HUES6 (cell line): ENCODE measurements at regions not wholly inside any gene's neighbourhood (a gene's known extent, or its start where the extent isn't known, plus 50 kb on each side); places are given as distances from the start of the nearest gene placed in this dataset.

Experiments used
- H3K27ac ChIP-seq: 2 replicates; pipeline ENCODE4 v1.7.0; 2013; ENCODE audit warnings: low read depth, mild to moderate bottlenecking, low read length, inconsistent platforms
- H3K27me3 ChIP-seq: 2 replicates; pipeline ENCODE4 v1.6.1; 2013; ENCODE audit warnings: low read length; ENCODE audit not compliant: control insufficient read depth, insufficient read depth
- H3K36me3 ChIP-seq: 2 replicates; pipeline ENCODE4 v1.6.1; 2013; ENCODE audit warnings: low read length; ENCODE audit not compliant: control insufficient read depth, insufficient read depth
- H3K4me1 ChIP-seq: 2 replicates; pipeline ENCODE4 v1.6.1; 2013; ENCODE audit warnings: low read length; ENCODE audit not compliant: control insufficient read depth, insufficient read depth
- H3K4me3 ChIP-seq: 2 replicates; pipeline ENCODE4 v1.5.1; 2013; ENCODE audit warnings: low read depth, low read length
- H3K9ac ChIP-seq: one replicate; pipeline ENCODE4 v1.6.1; 2013; ENCODE audit warnings: mild to moderate bottlenecking, low read length
- H3K9me3 ChIP-seq: 2 replicates; pipeline ENCODE4 v1.6.1; 2013; ENCODE audit warnings: low read depth, low read length; ENCODE audit not compliant: control insufficient read depth, insufficient read depth

DNA sequence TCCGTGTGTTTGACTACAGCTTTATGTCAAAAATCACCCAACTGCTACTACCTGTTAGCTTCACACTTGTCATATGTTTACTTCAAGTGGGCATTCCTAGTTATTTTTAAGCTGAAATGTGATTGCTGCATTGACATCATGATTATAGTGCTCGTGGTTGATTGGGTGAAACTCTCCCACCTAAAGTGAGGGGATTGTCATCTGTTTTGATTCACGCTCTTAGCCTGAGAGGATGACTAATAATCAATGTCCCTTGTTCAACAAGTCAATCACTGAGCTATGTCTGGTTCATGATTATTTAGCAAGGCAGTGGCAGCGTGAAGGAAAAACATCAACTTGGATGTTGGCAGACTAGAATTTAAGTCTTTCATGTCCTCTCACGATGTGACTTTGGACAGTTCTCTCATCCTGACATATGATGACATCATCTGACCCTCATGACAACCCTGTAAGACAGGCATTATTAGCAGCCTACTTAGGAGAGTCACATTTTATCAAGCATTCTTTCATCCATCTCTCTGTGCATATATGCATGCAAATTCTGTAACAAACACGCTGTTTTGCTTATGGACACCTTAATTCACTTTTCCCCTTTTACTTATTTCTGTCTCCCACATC lies 352.6 kb upstream of the ZMIZ1 start:
- H3K9me3 ChIP-seq: no peaks in the 10 kb centered on the region
- no peaks in the 10 kb centered on the region for H3K27me3 ChIP-seq
- no peak overlapping the region for H3K9ac ChIP-seq
- peaks cover 9% of the 10 kb centered on the region; the same call in 1 of the 2 replicates for H3K4me1 ChIP-seq
- no peaks in the 10 kb centered on the region for H3K36me3 ChIP-seq
- H3K4me3 ChIP-seq: no peak overlapping the region
- H3K27ac ChIP-seq: no peak overlapping the region

- no peak overlapping the region for H3K27ac ChIP-seq
- H3K4me3 ChIP-seq: no peak overlapping the region
- H3K9me3 ChIP-seq: no peaks in the 10 kb centered on the region
- H3K4me1 ChIP-seq: peaks cover 9% of the 10 kb centered on the region; the same call in 1 of the 2 replicates
- no peak overlapping the region for H3K9ac ChIP-seq
- H3K27me3 ChIP-seq: no peaks in the 10 kb centered on the region
- H3K36me3 ChIP-seq: no peaks in the 10 kb centered on the region
These were observed 351.6 kb upstream of the ZMIZ1 start for GRCh38 chr10:78717200-78717599.

DNA sequence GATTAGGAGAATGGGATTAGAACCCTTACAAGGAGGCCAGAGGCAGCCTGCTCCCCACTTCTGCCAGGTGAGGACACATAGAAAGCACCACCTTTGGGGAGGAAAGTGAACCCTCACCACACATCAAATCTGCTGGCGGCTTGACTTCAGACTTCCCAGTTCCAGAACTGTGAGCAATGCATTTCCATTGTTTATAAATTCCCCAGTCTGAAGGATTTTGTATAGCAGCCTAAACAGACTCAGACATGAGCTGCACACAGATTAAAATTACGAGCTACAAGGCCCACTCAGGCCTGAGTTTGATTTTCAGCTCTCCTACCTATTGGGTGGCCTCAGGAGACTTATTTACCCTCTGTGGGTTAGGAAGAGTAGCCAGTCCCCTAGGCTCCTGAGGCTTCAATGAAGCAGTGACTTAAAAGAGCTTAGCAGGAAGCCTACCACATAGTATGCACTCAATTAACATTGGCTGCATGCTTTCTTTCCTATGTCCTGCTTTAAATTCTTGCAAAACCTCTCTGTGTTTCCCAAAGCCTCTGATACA lies 350.7 kb upstream of the ZMIZ1 start:
- Histone ChIP-seq H3K9me3 (no peaks in the 10 kb centered on the region), H3K27ac (no peak overlapping the region)

GRCh38 chr10:78719276-78719675 lies 349.5 kb upstream of the ZMIZ1 start:
- Histone ChIP-seq H3K9me3 (no peaks in the 10 kb centered on the region), H3K27me3 (no peaks in the 10 kb centered on the region), H3K27ac (no peak overlapping the region), H3K4me1 (peaks cover 9% of the 10 kb centered on the region; the same call in 1 of the 2 replicates), H3K9ac (no peak overlapping the region), H3K4me3 (no peak overlapping the region), H3K36me3 (no peaks in the 10 kb centered on the region)

More for the DNA sequence above, 350.7 kb upstream of the ZMIZ1 start:
- no peaks in the 10 kb centered on the region for H3K27me3 ChIP-seq
- H3K4me3 ChIP-seq: no peak overlapping the region
- H3K9ac ChIP-seq: no peak overlapping the region
- H3K4me1 ChIP-seq: peaks cover 9% of the 10 kb centered on the region; the same call in 1 of the 2 replicates
- H3K36me3 ChIP-seq: no peaks in the 10 kb centered on the region

DNA sequence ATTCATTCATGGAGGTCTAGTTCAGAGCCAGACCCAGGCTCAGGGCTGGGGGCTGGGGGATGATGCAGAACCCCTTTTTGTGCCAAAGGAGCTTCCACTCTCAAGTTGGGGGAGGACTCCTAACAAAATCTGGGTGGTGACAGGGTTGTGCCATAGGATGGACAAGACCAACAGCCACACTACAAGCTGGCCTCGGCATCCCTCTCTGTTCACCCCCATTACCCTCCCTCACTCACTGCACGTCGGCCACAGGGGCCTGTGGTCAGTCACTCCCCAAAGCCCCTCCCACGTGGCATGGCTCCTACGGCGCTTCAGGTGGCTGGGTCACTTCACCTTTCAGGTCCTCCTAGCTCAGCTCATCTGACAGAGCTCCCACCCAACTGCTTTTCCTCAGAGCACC lies 348.7 kb upstream of the ZMIZ1 start:
- Histone ChIP-seq H3K36me3 (no peaks in the 10 kb centered on the region), H3K4me1 (peaks cover 9% of the 10 kb centered on the region; the same call in 1 of the 2 replicates), H3K27me3 (no peaks in the 10 kb centered on the region), H3K4me3 (no peak overlapping the region), H3K9me3 (no peaks in the 10 kb centered on the region), H3K27ac (no peak overlapping the region), H3K9ac (no peak overlapping the region)

- no peak overlapping the region for H3K4me3 ChIP-seq
- no peaks in the 10 kb centered on the region for H3K27me3 ChIP-seq
- H3K36me3 ChIP-seq: no peaks in the 10 kb centered on the region
- H3K27ac ChIP-seq: no peak overlapping the region
- H3K9me3 ChIP-seq: no peaks in the 10 kb centered on the region
- H3K9ac ChIP-seq: no peak overlapping the region
- H3K4me1 ChIP-seq: peaks cover 9% of the 10 kb centered on the region; the same call in 1 of the 2 replicates
These were observed 347.5 kb upstream of the ZMIZ1 start for GRCh38 chr10:78721231-78721630.

DNA sequence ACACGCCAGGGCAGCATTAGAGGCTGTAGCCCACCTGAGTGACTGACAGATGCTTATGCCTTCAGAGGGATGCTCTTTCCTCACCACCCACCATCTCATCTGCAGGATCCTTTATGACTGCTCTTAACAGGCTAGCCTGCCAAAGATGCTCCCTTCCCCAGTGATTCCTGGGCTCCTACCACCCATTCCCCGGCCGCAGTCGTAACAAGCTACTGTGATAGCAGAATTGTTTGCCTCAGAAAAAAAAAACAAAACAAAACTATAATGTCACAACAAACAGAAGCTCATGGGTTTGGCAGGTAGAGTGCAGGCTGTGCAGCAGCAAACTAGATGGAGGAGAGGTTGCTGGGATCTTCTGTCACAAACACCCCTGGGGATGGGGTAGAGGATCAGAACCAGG lies 343.9 kb upstream of the ZMIZ1 start:
- H3K36me3 ChIP-seq: no peaks in the 10 kb centered on the region
- H3K9ac ChIP-seq: no peak overlapping the region
- H3K27me3 ChIP-seq: peaks cover 8% of the 10 kb centered on the region; the same call in 1 of the 2 replicates
- no peak overlapping the region for H3K4me3 ChIP-seq
- no peaks in the 10 kb centered on the region for H3K9me3 ChIP-seq
- H3K4me1 ChIP-seq: no peaks in the 10 kb centered on the region
- no peak overlapping the region for H3K27ac ChIP-seq

- Histone ChIP-seq H3K27me3 (peaks cover 8% of the 10 kb centered on the region; the same call in 1 of the 2 replicates), H3K4me1 (no peaks in the 10 kb centered on the region), H3K9ac (no peak overlapping the region), H3K4me3 (no peak overlapping the region), H3K36me3 (no peaks in the 10 kb centered on the region), H3K27ac (no peak overlapping the region), H3K9me3 (no peaks in the 10 kb centered on the region)
These were observed 342.6 kb upstream of the ZMIZ1 start for GRCh38 chr10:78726171-78726570.

- Histone ChIP-seq H3K9ac (no peak overlapping the region), H3K4me3 (no peak overlapping the region), H3K9me3 (no peaks in the 10 kb centered on the region), H3K27ac (no peak overlapping the region), H3K27me3 (peaks cover 8% of the 10 kb centered on the region; the same call in 1 of the 2 replicates), H3K4me1 (no peaks in the 10 kb centered on the region), H3K36me3 (no peaks in the 10 kb centered on the region)
These were observed 341.5 kb upstream of the ZMIZ1 start for GRCh38 chr10:78727251-78727650.

- no peak overlapping the region for H3K4me3 ChIP-seq
- H3K36me3 ChIP-seq: no peaks in the 10 kb centered on the region
- no peak overlapping the region for H3K9ac ChIP-seq
- H3K9me3 ChIP-seq: no peaks in the 10 kb centered on the region
- no peaks in the 10 kb centered on the region for H3K4me1 ChIP-seq
- peaks cover 8% of the 10 kb centered on the region; the same call in 1 of the 2 replicates for H3K27me3 ChIP-seq
- H3K27ac ChIP-seq: no peak overlapping the region
These were observed 341.0 kb upstream of the ZMIZ1 start for GRCh38 chr10:78727728-78728127.

DNA sequence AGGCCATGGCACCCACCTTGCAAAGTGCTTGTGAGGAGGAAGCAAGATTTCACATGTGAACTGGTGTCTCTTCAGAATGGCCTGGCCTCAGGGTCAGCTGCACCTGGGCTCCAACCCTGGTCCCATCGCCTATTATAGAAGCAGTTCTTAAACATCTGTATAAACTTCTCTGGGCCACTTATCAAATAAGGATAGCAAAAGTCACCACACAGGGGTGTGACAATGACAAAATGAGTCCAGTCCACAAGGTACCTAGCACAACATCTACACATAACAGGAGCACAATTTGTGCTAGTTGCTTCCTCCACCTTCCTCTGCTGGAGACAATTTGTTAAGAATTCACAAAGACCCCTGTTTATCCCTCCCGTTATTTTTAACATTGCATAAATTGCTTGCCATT lies 340.6 kb upstream of the ZMIZ1 start:
- no peak overlapping the region for H3K4me3 ChIP-seq

More for the DNA sequence above, 340.6 kb upstream of the ZMIZ1 start:
- H3K27ac ChIP-seq: no peak overlapping the region
- peaks cover 8% of the 10 kb centered on the region; the same call in 1 of the 2 replicates for H3K27me3 ChIP-seq
- H3K9me3 ChIP-seq: no peaks in the 10 kb centered on the region
- H3K9ac ChIP-seq: no peak overlapping the region
- no peaks in the 10 kb centered on the region for H3K36me3 ChIP-seq
- no peaks in the 10 kb centered on the region for H3K4me1 ChIP-seq
